Superior temporal gyrus (tissue), 1 donor: ENCODE measurements at regions not wholly inside any gene's neighbourhood (a gene's known extent, or its start where the extent isn't known, plus 50 kb on each side); places are given as distances from the start of the nearest gene placed in this dataset.
"Not testable (repeated sequence)": the region's sequence is repeated elsewhere in the genome, so short reads cannot be mapped to it uniquely, and the experiment has no call there.

Source experiments
- DNase-seq: peaks from one replicate; pipeline ENCODE4 v3.0.0-alpha.2; 2016; ENCODE audit errors: extremely low spot score

DNA sequence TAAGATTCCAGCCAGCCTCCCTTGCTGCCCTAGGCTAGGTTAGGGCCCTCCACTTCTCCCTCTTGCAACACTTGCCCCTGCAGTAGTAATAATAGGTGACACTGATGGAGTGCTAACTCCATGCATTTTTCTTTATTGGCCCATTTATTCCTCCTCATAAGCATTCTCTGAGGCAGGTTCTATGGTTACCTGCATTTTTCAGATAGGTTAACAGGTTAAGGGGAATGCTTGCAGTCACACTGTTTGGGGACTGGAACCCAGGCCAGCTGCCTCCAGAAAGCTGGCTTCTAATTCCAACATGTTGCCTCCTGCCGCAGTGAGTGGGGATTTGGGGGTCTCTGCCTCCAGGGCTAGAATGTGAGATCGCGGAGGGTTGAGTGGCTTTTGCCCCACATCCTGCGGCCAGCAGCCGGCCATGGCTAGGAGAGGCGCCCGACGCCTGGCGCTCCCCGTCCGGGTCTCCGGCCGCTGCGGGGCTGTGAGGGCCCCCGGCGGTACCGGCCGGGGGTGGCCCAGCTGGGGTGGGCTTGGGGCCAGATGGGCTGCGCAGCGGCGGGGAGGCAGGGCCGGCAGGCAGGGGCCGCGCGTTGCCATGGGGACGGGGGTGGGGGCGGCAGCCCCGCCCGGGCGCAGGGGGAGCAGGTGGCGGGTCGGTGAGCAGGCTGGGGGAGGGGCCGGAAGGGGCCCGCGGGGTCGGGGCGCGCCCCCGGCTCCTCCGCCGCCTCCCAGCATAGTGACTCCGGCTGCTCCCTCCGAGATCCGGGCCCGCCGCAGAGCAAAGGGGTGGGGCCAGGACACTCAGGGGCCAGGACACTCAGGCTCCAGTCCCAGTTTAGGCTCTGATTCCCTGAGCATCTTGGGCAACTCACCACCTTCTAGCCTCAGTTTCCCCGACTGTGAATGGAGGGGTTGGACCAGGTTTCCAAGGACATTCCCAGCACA, 68.4 kb upstream of the SSBP3 start:
- no peak for DNase-seq

DNA sequence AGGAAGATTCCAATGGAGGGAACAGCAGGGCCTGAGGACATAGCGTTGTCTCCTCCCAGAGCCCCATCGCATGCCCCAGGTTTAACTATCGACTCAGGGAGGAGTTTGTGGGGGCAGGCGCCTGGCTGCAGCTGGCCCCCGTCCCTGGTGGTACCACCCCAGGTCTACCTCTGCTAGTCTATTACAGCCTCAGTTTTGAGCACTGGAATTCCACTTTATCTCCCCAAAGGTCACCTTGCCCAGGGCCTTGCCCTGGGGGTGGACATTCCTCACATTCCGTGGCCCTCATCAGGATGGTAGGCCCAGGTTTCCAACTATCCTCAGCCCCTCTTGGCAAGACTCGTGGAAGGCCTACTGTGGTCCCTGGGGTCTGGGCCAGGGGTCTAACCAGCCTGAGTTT, 65.4 kb upstream of the SSBP3 start:
- no peak for DNase-seq

DNA sequence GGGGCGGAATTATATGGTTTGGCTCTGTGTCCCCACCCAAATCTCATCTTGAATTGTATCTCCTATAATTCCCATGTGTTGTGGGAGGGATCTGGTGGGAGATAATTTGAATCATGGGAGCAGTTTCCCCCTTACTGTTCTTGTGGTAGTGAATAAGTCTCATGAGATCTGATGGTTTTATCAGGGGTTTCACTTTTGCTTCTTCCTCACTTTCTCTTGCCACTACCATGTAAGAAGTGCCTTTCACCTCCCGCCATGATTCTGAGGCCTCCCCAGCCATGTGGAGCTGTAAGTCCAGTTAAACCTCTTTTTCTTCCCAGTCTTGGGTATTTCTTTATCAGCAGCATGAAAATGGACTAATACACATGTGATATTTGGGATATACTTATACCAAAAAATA, 63.2 kb upstream of the SSBP3 start:
- not testable (repeated sequence) for DNase-seq

DNA sequence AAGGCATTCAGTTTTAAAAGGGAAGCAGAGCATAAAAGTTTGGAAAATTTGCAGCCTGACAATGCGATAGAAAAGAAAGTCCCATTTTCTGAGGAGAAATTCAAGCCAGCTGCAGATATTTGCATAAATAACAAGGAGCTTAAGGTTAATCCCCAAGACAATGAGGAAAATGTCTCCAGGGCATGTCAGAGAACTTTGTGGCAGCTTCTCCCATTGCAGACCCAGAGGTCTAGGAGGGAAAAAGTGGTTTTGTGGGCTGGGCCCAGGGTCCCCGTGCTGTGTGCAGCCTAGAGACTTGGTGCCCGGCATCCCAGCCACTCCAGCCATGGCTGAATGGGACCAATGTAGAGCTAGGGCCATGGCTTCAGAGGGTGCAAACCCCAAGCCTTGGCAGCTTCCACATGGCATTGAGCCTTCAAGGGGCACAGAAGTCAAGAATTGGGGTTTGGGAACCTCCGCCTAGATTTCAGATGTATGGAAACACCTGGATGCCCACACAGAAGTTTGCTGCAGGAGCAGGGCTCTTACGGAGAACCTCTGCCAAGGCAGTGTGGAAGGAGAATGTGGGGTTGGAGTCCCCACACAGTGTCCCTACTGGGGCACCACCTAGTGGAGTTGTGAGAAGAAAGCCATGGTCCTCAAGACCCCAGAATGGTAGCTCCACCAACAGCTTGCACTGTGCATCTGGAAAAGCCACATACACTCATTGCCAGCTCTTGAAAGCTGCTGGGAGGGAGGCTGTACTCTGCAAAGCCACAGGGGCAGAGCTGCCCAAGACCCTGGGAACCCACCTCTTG, 62.3 kb upstream of the SSBP3 start:
- not testable (repeated sequence) for DNase-seq

DNA sequence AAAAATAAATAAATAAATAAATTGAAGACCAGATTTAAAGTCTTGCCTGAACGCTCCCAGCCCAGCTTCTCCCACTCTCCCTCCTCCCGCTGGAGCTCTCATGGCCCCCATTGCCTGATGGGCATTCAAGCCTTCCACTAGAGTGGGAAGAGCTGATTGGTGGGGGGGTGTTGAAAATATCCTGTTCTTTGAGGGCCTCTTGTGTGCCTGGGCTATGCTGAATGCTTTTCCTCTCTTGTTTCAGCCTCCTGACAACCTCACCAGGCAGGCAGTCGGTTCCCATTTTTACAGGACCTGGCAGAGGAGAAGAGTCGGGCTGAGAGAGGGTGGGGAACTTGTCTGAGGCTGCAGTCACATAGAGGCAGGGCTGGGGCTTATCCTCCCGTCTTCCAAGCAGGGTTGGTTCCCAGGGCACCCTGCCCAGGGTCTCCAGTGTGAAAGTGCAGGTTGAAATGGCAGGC, 59.2 kb upstream of the SSBP3 start:
- no peak for DNase-seq

DNA sequence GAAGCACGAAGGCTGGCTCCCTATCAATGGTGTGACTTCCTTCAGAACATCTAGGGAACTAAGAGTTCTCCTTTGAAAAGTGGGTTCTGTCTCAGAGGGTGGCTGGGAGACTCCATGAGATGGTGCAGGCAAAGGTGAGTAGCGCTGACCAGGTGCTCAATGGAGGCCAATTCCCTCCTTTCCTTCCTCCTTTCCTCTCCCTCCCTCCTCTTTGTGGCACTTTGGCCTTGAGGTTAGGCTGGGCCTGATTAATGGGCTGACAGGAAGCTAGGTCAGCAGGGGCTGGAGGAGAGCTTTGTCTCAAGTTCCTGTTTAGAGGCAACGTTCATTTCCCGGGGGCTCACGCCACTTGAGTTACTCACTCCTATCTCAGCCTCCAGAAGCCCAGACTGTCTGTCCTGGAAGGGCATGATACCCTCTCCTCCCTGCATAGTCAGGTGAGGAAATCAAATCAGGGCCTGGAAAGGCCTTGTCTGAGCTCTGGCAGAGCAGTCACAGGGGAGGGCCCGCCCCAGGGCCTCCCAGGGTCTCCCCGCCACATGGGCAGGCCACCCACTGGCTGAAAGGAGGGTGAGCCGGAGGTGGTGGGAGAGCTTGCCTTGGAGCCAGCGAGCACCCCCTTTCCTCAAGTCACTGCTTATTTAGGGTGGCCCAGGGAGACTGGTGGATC, 58.4 kb upstream of the SSBP3 start:
- DNase-seq, result no peak

DNA sequence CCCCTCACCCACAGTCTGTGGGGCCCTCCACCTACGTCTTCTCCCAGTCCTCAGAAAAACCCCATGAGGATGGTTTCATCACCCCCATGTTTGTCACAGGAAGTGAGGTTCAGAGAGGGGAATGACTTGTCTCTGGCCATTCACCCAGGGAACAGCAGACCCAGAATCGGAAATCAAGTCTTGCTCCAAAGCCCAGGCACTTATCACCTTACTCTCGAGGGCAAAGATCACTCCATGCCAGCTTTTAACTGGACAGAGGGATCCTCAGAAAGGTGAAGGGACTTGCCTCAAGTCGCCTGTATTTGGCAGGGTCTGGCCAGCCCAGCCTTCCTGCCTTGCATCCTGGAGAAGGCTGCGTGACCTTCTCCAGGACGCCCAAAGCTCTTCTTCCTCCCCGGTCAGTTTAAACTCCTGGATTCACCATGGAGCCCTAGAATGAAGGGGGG, 57.9 kb upstream of the SSBP3 start:
- no peak for DNase-seq

DNA sequence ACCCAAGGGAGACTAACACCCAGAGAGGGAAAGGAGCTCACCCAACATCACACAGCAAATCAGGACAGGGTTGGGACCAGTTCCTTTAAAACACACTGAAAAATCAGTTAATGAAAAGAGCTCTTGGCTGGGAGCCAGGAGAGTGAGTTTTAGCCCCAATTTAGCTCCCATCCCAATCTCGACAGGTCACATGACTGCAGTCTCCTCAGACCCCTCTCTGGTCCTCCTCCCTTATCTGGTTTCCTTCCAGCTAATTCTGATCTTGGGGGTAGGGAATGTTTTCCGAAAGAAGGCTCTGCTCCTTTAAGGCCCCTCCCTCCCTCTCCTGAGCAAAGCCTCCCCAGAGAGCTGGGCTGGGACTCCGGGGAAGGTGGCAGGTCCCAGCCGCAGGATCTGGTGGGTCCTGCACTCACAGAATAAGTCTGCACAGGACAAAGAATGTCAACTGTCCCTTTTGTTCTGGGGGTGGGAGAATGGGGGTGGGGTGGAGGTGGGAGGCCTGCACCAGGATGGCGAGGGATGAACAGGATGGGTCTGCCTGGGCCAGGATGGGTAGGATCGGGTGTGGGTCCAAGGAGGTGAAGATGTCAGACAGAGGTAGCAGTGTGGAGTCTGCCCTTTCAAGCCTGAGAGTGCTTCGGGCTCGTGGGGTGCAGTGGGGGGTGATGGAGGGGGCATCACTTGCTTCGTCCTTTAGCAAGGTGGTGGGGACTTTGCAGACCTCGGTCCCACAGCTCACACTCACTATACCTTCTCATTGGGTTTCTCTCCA, 57.3 kb upstream of the SSBP3 start:
- no peak for DNase-seq

DNA sequence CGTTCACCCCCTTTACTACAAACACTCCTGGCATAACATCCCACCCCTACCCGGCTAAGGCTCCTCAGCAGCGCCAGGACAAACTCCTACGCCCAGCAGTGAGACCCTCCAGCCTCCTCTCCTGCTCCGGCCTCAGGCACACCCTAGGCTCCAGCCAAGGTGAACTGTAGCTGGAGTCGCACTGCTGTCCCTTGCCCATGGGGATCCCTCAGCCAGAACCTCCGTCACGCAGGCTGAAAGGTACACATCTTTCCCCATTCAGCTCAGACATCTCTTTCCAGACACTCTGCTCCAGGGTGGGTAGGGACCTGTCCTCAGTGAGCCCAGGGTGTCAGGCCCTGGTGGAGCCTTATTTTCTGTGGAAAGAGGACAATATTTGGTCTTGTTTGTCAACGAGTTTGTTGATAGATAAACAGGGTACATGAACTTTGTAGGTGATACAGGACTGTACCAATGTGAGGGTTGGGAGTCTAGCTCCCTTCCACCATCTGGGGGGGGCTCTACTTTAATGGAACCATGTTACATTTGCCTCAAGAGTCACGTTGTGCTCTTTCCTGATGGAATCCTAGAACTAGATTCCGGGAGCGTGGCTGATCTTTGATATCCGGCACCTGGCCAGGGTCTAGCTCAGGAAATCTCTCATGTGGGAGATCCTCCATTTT, 56.5 kb upstream of the SSBP3 start:
- no peak for DNase-seq

DNA sequence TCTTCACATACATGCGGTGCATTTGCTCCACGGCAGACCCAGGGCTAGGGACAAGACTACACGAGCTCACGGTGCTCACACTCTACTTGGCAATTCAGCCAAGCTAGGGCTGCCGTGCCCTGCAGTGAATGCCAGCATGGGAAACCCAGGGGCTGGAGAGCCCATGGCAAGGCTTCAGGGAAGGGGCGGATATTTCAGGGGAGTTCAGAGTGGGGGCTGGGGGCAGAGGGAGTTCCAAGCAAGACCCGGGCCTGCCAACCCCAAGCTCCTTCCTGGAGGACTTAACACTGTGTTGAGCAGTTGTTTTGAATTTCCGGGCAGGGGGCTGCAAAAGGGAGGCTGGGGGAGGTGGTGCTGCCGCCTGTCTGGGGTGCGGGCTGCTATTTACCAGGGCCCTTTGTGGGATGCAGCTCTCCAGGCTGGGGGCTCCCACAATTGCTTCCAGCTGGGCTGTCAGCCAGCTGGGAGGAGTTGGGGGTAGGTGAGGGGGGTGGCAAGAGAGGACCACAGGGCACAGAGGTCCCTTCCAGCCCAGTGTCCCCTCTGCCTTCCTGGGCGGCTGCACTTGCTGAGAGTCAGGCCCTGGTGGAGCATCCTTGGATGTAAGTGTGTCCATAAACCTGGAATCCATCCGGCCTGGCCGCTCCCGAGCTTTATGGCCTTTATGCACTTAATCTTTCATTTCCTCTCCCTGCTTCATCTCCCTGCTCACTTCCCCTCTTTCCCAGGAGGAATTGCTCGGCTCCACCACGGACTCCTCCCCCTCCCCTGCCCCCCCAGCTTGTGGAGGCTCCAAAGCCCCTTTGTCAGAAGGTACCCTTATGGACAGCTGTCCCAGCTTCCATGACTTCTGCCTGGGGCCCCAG, 55.8 kb upstream of the SSBP3 start:
- DNase-seq, result no peak

DNA sequence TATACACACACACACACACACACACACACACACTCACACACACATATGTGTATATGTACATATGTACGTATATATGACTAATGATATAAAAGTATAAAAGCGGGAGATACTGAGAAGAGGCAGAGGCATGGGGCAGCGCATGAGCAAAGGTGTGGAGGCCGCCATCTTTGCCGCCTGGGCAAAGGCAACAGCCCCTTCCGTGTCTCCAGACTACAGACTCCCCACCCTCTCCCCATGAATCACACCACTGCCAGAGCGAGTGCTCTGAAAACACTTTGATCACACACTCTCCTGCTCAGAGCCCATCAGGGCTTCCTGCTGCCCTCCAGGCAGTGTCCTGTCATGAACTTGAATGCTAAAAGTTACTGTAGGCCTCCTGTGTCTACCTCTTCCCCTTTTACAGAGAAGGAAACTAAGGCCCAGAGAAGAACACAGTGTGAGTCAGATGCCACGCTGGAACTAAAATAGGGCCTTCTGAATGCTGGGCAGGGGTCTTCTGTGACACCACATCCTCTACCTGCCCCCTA, 54.7 kb upstream of the SSBP3 start:
- no peak for DNase-seq

DNA sequence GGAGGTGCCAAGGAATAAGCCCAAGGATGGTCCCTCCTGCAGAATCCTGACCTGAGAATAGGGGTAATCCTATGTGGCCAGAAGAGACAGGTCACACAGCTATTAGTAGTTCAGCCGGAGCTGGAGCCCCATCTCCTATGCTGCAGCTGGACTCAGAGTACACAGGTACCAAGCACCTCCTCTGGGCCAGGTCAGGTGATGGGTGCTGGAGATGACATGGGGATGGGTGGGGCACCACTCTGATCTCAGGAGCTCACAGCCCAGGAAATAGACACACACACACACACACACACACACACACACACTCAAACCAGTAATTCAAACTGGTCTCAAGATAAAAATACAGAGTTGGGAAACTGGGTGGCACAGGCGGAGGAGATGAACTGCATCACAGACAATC, 54.2 kb upstream of the SSBP3 start:
- DNase-seq, result no peak

DNA sequence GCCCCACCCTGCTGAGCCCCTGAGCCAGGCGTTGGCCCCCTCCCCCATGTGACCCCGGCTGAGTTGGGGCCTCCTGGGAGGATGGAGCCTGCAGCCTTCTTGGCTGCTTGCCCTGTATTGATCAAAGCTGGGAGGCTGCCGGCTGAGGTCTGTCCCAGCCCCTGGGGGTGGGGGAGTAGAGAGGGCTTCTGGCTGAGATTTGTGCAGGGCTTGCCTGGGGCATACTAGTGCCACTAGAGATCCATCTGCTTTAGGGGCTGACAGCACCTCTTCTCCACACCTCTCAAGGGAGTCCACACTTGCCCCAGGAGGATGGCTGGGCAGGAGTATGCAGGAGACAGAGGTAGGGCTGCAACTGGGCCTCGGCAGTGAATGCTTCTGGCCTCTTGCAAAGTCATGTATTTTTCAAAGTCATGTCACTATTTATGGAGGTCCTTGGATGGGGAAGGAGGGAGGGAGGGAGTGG, 53.6 kb upstream of the SSBP3 start:
- DNase-seq, result no peak

DNA sequence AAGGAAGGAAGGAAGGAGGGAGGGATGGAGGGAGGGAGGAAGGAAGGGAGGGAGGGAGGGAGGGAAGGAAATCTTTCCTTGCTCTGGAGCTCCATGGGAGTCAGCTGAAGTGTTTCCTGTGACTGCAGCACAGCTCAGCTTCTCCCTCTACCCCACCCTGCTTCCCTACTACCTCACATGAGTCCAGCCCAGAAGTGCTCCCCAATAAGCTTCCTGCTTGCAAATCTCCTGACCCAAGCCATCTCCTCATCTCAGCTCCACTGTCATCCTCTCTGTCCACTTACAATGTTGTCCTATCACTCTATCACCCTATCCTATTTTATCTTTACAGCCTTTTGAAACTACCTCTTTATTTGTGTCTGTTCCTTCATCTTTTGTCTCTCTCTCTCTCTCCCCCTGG, 52.9 kb upstream of the SSBP3 start:
- no peak for DNase-seq

DNA sequence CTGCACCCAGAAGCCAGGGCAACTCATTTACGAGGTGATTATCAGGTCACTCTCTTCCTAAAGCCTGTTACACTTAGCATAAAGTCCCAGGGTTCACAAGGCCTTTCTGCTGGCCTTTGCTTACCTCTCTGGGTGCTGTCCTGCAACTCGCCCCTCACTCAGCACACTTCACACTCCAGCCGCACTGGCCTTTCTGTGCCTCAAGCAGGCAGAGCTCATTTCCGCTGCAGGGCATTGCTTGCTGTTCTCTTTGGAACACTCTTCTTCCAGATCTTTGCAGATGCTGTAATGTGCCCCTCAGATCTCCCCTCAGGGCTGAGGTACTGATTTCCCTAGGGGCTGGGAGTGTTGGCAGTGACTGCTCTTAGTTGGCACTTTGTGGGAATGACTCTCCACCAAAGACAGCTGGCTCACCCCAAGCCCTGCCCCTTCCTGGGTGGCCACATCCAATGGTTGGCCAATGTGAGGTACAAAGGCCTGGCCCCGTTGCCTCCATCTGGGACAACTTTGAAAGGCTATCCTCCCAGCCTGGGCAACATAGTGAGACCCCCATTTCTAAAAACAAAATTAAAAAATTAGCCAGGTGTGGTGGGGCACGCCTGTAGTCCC, 50.8 kb upstream of the SSBP3 start:
- DNase-seq, result no peak

DNA sequence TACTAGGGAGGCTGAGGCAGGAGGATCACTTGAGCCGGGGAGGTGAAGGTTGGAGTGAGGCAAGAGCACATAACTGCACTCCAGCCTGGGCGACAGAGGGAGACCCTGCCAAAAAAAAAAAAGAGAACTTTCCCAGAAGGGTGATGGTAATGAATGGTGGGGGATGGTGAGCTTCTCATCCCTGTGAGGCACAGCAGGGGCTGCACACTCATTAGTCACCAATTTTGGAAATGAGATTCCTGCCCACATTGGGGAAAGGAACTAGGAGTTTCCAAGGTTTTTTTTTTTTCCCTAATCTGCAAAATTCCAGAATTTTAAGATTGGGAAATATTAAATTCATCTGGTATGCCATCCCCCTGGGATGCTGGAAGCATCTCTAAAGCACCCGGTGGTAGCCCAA, 50.2 kb upstream of the SSBP3 start:
- DNase-seq, result no peak
